GM18519 (cell line): ENCODE measurements at regions not wholly inside any gene's neighbourhood (a gene's known extent, or its start where the extent isn't known, plus 50 kb on each side); places are given as distances from the start of the nearest gene placed in this dataset.

Experiments used
- ATAC-seq: cut with Tn5 transposase; IDR thresholded peaks from one replicate; pipeline ENCODE4 v1.9.1; 2021; ENCODE audit warnings: mild to moderate bottlenecking, moderate library complexity; ENCODE audit not compliant: unreplicated experiment, low FRiP score

DNA sequence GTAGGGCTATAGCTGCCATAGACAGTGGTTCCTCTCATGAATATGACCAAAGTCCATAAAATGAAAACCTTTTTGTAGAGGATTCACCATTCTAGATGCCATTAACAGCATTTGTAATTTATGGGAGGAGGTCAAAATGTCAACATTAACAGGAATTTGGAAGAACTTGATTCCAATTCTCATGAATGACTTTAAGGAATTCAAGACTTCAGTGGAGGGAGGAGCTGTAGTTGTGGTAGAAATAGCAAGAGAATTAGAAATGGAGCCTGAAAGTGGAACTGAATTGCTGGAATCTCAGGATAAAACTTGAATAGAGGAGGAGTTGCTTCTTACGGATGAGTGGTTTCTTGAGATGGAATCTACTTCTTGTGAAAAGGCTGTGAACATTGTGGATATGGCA lies 65.4 kb upstream of the ESRRG start:
- ATAC-seq = no peak

DNA sequence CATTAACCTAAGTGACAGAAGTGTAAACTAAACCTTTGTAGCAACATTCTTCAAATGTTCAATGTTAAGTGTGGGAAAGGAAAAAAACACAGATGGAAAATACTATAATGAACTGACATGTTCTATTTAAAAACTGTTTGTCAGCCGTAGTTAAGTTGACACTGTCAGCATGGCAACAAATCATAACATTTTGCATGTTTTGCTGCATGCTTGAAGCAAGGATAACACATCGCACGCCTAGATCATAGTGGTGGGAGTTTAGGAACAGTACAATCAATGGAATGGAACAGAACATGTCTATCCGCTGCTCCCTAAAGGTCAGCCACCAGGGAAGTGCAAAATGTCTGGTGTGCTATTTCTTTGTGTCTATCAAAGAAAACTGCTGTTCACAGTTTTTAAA lies 62.5 kb upstream of the ESRRG start:
- no peak for ATAC-seq

DNA sequence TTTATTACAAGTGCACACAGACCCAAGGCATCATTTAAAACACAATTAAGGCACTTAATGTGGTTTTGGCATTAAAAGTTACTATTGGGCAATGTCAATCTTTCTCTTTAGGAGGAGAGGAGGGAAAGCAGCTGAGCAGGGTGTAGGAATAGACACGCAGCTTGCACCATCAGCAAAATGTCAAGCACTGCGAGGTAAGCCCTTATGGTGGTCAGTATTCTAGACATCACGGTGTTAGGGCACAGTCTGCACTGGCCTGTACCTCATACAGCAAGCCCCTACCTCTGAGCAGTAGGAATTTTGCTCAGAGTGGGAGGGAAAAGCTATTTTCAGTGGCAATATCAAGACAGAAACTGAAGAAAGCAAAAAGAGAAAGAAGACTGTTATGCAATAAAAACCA lies 62.0 kb upstream of the ESRRG start:
- ATAC-seq = no peak

DNA sequence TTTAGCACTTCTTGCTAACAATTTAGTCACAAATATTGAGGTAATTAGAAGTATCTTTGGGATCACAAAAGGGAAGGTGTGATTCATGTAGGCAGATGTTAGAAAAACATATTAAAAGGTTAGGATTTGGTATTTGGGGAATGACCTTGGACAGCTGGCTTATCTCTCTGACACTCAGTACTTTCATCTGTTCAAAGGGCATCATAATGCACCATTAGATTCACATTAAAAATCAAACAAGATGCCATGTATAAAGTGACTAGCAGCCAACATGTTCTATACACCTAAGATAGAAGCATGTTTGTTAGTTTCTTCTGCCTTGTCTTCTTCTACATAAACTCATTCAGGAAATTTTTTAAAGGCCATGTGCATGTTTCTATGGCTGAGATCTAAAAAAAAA lies 56.5 kb upstream of the ESRRG start:
- ATAC-seq = no peak

DNA sequence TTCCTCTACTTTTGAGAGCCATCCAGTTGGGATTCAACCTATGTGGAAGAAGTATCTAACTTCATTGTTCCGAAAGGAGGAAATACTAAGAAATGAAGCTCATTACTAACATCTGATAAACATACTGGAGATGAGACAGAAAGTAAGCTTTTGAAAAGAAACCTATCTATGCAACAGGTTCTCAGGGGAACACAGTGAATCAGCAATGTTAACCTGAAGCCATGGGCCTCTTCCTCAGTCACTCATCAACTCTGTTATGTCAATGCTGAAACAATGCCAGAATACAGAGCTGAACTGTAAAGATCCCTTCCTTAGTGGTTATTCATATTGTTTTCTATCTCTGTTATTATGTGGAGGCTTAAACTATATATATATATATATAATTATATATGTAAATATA lies 55.5 kb upstream of the ESRRG start:
- no peak for ATAC-seq

DNA sequence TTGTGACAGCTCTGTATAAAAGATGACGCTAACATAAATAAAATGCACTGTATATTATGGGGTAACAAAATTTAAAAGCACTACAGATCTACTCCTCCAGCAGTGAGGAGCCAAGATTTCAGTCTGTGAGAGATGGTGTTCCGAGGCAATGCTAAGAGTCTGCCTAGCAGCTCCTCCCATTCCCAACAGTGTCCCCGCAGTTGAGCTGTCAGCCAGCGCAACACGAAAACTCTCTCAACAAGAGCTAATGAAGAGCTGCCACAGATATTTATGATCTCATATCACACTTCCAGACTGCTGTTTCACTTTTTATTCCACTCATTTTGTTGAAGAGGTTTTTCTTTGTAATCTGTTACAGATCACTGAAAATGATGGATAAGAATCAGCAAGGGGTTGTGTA lies 53.9 kb upstream of the ESRRG start:
- ATAC-seq = no peak
